ENCODE measurements at regions not wholly inside any gene's neighbourhood (a gene's known extent, or its start where the extent isn't known, plus 50 kb on each side); places are given as distances from the start of the nearest gene placed in this dataset.

DNA sequence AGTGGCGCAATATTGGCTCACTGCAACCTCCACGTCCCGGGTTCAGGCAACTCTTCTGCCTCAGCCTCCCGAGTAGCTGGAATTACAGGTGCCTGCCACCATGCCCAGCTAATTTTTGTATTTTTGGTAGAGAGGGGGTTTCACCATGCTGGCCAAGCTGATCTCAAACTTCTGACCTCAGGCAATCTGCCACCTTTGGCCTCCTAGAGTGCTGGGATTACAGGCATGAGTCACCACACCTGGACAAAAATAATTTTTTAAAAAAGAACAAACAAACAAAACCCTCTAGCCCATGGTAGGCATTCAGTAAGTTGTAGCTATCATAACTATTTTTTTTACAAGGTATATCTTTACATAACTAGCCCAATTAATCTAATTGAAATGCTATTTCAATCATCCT is 73.9 kb upstream of the CAPRIN1 start:
- Histone ChIP-seq H4K20me1 (ENCODE audit: control insufficient read depth, insufficient read depth) (no peaks in the 10 kb centered on the region), H3K4me3 (no peak overlapping the region), H3K79me2 (ENCODE audit: control insufficient read depth, insufficient read depth, low read length) (no peaks in the 10 kb centered on the region), H3K9me3 (replicated peaks; ENCODE audit: control insufficient read depth, insufficient read depth, low read length) (no peaks in the 10 kb centered on the region), H3K4me1 (ENCODE audit: control insufficient read depth, insufficient read depth, low read length) (no peaks in the 10 kb centered on the region), H3K27me3 (replicated peaks in 1 of 2; ENCODE audit: control insufficient read depth in 2 of 2, insufficient read depth in 2 of 2, low read length in 1 of 2) (no peaks in the 10 kb centered on the region; a peak in 2 of 4 replicates), H2AFZ (ENCODE audit: control insufficient read depth, low read depth, low read length) (no peak overlapping the region), H3K4me2 (ENCODE audit: control insufficient read depth, insufficient read depth) (no peak overlapping the region), H3K36me3 (ENCODE audit: control insufficient read depth in 2 of 2, insufficient read depth in 2 of 2, low read length in 1 of 2) (no peaks in the 10 kb centered on the region), H3K27ac (ENCODE audit: control insufficient read depth, insufficient read depth) (no peak overlapping the region), H3K9ac (ENCODE audit: control insufficient read depth, insufficient read depth, low read length) (no peak overlapping the region)
- ATAC-seq (no peak), DNase-seq (ENCODE audit: low read depth, low spot score) (no peak), FAIRE-seq (no peak)
- ChIA-PET SMC1A (ENCODE audit: uncharacterized antibody, unreplicated experiment) (interaction anchor here (0.7 to 1.5 kb wide), 4 partner anchors 10 to 146 kb away, joined by 3 to 5 read pairs (median 3); no protein-coding TSS in a partner anchor), POLR2A (no interaction called here), CTCF (interaction anchor here (0.9 to 11.4 kb wide), 4 partner anchors 9 to 171 kb away, joined by 3 to 187 read pairs (median 10); no protein-coding TSS in a partner anchor), RAD21 (ENCODE audit: unreplicated experiment) (interaction anchor here (1.1 to 1.3 kb wide), 2 partner anchors 10 to 120 kb away, joined by 3 to 4 read pairs; no protein-coding TSS in a partner anchor)
- in situ Hi-C loops (cut with MboI) (no loop called here), intact Hi-C loops (cut with micrococcal nuclease; ENCODE audit: unreplicated experiment) (no loop called here)
- no peak for TF ChIP-seq NR2C2 (IDR thresholded peaks at IDR 0.05; ENCODE audit: borderline replicate concordance, control insufficient read depth, insufficient read length, low read depth)
- no peak for TF ChIP-seq YY1 (IDR thresholded peaks at IDR 0.05; ENCODE audit: low read depth, low read length)
- TF ChIP-seq GABPA (IDR thresholded peaks at IDR 0.05; ENCODE audit: low read depth), result no peak
- no peak for TF ChIP-seq ZBTB40 (IDR thresholded peaks at IDR 0.05; ENCODE audit: borderline replicate concordance)
- no peak for TF ChIP-seq RCOR1 (conservative IDR thresholded peaks at IDR 0.05; ENCODE audit: low read depth, low read length)
- TF ChIP-seq WRNIP1 (IDR thresholded peaks at IDR 0.05; ENCODE audit: borderline replicate concordance, low read depth, low read length), result no peak
- TF ChIP-seq POLR2A (IDR thresholded peaks at IDR 0.05; ENCODE audit: low read depth, low read length), result no peak
- no peak for TF ChIP-seq POU2F2 (IDR thresholded peaks at IDR 0.05; ENCODE audit: borderline replicate concordance, low read depth, low read length)
- TF ChIP-seq CBX3 (IDR thresholded peaks at IDR 0.05; ENCODE audit: borderline replicate concordance, low read depth), result no peak
- TF ChIP-seq ASH2L (IDR thresholded peaks at IDR 0.05; ENCODE audit: borderline replicate concordance, low read depth), result no peak
- TF ChIP-seq STAT3 (IDR thresholded peaks at IDR 0.05; ENCODE audit: low read depth, low read length), result no peak
- no peak for TF ChIP-seq NR2F1 (conservative IDR thresholded peaks at IDR 0.05)
- no peak for TF ChIP-seq CHD2 (IDR thresholded peaks at IDR 0.05; ENCODE audit: borderline replicate concordance, low read depth, low read length)
- TF ChIP-seq SPI1 (IDR thresholded peaks at IDR 0.05; ENCODE audit: borderline replicate concordance, insufficient read depth, low read depth, low read length), result no peak
- BruUV-seq (replicated peaks), result no TSS peak
- 85% methylated on average over 4 of the region's 4 CpGs for WGBS (ENCODE audit: insufficient coverage, insufficient replicate concordance, low lambda C conversion rate, missing lambda C conversion rate)
